Iris pigment epithelial cell (primary cell): ENCODE measurements at regions not wholly inside any gene's neighbourhood (a gene's known extent, or its start where the extent isn't known, plus 50 kb on each side); places are given as distances from the start of the nearest gene placed in this dataset.
"Not testable (repeated sequence)": the region's sequence is repeated elsewhere in the genome, so short reads cannot be mapped to it uniquely, and the experiment has no call there.

Experiments
- DNase-seq: peaks from one replicate; pipeline ENCODE4 v3.0.0-alpha.2; 2011; ENCODE audit warnings: low read depth

DNA sequence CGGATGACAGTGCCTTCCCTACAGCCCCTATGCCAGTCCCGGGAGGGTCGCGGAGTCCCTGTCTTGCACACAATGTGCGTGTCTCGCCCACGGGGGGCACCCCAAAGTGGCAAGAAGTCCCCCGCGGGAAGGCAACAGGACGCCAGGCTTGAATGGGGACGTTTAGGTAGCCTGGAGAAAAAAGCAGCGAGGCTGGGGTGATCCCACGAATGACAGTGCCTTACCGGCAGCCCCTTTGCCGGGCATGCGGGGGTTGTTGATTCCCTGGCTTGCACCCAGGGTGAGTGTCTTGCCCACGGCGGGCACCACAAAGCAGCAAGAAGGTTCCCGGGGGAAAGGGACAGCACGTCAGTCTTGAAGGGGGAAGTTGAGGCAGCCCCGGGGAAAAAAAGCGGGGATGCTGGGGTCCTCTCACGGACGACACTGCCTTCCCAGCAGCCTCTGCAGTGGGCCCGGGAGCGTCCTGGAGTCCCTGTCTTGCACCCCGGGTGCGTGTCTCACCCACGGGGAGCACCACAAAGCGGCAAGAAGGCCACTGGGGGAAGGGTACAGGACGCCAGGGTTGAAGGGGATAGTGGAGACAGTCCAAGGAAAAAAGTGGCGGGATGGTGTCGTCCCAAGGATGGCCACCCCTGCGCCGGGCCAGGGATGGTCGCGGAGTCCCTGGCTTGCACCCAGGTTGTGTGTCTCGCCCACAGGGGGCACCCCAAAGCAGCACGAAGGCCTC, 156.8 kb upstream of the ALG10B start:
- no peak for DNase-seq

GRCh38 chr12:38160318-38161122, 156.1 kb upstream of the ALG10B start:
- DNase-seq, result no peak

DNA sequence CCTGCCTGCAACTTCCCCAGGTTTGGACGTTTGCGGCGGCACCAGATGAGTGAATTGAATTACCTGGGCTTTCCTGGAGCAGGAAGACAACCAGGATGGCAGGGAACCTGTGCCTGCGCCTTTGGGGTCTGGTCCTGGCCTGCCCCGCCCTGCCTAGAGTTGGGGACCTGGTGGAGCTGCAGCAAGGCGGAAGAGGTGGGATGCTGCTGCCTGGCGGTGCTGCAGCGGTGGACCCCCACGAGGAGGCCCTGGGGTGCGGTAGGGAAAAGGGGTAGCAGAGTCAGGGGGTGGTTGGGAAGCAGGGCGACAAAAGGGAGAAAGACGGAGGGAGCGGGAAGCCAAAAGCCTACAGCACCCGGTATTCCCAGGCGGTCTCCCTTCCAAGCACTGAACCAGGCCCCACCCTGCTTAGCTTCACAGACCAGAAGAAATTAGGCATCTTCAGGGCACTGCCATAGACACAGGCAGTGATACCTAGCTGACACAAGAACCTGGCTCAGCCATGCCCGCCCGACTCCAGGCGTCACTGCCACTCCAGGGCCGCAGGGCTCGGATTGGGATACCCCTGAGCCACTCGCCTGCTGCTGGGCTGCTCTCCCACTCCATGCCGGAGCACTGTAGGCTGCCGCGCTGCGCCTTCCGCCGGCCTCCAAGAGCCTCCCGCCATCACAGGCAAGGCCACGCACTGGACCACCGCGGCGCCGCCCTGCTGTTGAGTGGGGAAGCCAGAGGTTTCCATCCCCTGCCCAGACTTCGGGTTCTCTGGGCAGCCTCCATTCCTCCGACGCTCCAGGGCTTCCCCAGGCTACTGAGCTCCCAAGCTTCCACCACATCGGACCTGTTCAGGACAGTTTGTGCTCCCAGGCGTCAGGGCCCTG, 155.2 kb upstream of the ALG10B start:
- no peak for DNase-seq

- no peak for DNase-seq
These were observed 154.6 kb upstream of the ALG10B start for GRCh38 chr12:38162013-38162412.

- no peak for DNase-seq
These were observed 153.7 kb upstream of the ALG10B start for GRCh38 chr12:38162708-38163441.

DNA sequence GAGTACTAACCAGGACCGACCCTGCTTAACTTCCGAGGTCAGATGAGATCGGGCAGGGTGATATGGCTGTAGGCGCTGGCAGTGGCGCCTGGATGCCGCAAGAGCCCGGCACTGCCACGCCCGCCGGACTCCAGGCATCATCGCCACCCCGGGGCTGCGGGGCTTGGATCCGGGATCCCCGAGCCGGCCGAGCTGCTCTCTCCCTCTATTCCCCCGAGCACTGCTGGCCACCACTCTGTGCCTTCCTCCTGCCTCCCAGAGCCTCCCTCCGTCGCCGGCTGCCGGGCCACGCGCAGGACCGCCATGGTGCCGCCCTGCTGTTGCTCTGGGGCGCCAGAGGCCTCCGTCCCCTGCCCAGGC, 153.2 kb upstream of the ALG10B start:
- no peak for DNase-seq

GRCh38 chr12:38166225-38166624, 150.3 kb upstream of the ALG10B start:
- no peak for DNase-seq

GRCh38 chr12:38175538-38175937, 141.0 kb upstream of the ALG10B start:
- DNase-seq, result no peak

DNA sequence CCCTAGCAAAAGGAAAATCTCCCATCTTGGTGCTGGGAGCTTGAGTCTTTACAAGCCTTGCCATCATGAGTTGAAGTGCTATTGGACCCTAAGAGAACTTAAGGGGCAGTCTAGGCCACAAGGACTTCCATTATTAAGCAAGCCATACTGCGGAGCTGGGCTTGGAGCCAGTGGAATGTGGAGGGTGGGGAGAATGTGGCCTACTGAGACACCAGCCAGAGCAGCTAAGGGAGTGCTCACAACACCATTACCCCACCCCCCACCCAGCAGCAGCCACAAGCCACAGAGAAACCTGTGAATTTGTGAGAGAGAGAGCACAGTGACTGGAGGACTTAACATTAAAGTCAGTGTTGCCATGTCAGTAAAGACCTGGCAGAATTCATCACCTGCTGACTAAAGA, 133.0 kb upstream of the ALG10B start:
- DNase-seq, result peak; percentile 3

GRCh38 chr12:38197286-38197685, 119.3 kb upstream of the ALG10B start:
- DNase-seq, result not testable (repeated sequence)

- no peak for DNase-seq
These were observed 114.9 kb upstream of the ALG10B start for GRCh38 chr12:38201461-38202276.

- no peak for DNase-seq
These were observed 111.7 kb upstream of the ALG10B start for GRCh38 chr12:38204831-38205230.

DNA sequence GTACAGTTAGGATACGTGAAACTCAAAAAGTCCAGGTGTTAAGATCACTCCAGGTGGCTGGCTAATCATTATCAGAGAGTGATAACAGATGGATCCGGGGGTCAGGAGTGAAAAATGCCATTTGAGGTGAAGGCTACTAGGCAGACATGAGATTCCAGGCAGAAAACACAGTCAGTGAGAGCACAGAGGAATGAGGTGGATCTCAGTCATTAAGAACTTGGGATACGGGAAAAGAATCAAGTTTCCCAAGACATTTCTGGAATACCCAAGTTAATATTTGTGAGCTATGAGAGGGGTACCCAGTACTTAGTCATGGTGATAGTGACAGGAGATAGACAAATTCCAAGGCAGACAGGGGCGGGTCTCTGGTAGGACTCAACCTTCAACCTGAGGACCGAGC, 94.6 kb upstream of the ALG10B start:
- DNase-seq, result no peak

DNA sequence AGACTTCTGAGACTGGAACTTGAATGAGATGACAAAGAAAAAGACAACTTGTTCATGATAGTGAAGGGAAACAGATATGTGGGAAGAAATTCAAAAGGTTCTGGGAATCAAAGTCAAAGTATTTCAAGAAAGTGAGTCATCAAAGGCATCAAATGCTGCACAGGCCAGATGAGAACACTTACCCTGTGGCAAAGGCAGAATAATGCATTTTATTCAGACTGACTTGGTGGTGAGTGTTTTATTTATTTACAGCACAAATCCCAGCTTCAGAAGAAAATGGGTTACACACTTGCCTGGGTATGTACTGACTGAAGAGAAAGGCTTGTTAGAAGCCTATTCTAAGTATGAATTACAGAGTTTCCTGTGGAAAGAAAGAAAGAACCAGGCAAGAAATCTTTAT, 78.2 kb upstream of the ALG10B start:
- DNase-seq, result not testable (repeated sequence)

- DNase-seq, result no peak
These were observed 62.8 kb upstream of the ALG10B start for GRCh38 chr12:38253778-38254177.

DNA sequence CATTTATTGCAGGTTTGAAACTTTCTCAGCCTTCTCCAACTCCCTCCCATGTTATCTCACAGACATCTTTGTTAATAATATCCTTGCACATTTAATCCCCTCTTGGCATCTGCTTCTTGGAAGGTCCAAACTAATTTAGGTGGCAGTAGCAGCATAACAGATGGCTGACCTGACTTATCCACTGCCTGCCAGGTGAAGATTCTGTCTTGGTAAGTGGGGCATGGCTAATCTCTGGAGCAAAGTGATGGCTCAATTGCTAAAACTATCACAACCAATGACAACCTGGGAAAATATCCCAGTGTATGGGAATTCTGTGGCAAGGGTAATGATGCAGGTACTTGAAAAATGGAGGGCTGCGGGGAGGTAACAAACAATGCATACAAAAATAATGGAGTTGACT, 58.2 kb upstream of the ALG10B start:
- DNase-seq, result no peak
